HCT116 (cell line): ENCODE measurements at regions not wholly inside any gene's neighbourhood (a gene's known extent, or its start where the extent isn't known, plus 50 kb on each side); places are given as distances from the start of the nearest gene placed in this dataset.

ENCODE experiments used
- ATAC-seq: fragments of 200-7000 bp; cut with Tn5 transposase; 2 replicates; pipeline ENCODE4 v1.9.1; 2020; ENCODE audit warnings: mild to moderate bottlenecking, moderate library complexity
- BruUV-seq: library from RNA; stranded (reverse); fragments of 400-500 nt; replicated peaks from 2 replicates; lab custom pipeline; 2021; lab: Mats Ljungman, UMichigan
- CTCF ChIA-PET: fragments of 300-600 bp; sonication (Branson Sonifier 250); formaldehyde crosslinking; loops from one replicate; lab custom pipeline; 2021; ENCODE audit warnings: antibody characterized with exemption; lab: Charles Lee
- POLR2A ChIA-PET: fragments of 300-600, 350-600 bp; sonication (Branson Sonifier 250); formaldehyde crosslinking; loops from one replicate; lab custom pipeline; 2021; ENCODE audit warnings: antibody characterized with exemption; lab: Charles Lee
- RAD21 ChIA-PET, 2 experiments: fragments of 300-600 bp; sonication (Branson Sonifier 250); formaldehyde crosslinking; loops; one replicate each; lab custom pipeline; 2023; ENCODE audit warnings: low total read pairs in 2 of 2; ENCODE audit not compliant: uncharacterized antibody in 2 of 2, unreplicated experiment in 2 of 2, low non-redundant PET in 1 of 2; lab: Charles Lee
- DNase-seq: peaks from one replicate; pipeline ENCODE4 v3.0.0-alpha.2; 2010; ENCODE audit warnings: low read depth, low spot score
- H2AFZ ChIP-seq: fragments of 200-600 bp; shearing (Covaris generic), sonication (generic); 2 replicates; pipeline ENCODE4 v1.6.1; 2017; ENCODE audit warnings: low read depth, mixed run types, mixed read lengths, antibody characterized with exemption, low read length; ENCODE audit not compliant: poor library complexity, severe bottlenecking
- H3K27ac ChIP-seq: 2 replicates; pipeline ENCODE4 v1.5.1; 2012; ENCODE audit warnings: low read depth, low read length
- H3K27me3 ChIP-seq: fragments of 200-600 bp; sonication (generic); 2 replicates; pipeline ENCODE4 v1.6.1; 2016; ENCODE audit warnings: mixed run types, low read length, mixed read lengths; ENCODE audit not compliant: insufficient read depth
- H3K36me3 ChIP-seq, 2 experiments: fragments of 200-500 bp in 1 of 2; fragments of 200-600 bp in 1 of 2; sonication (Bioruptor generic) in 1 of 2; sonication (generic) in 1 of 2; 2 replicates each; pipeline versions ENCODE4 v1.5.1 to v1.6.1; 2014 to 2016; ENCODE audit warnings: low read length in 2 of 2, inconsistent platforms in 1 of 2, mixed read lengths in 1 of 2, mixed run types in 1 of 2; ENCODE audit not compliant: insufficient read depth in 2 of 2, control insufficient read depth in 1 of 2
- H3K4me1 ChIP-seq, 2 experiments: fragments of 200-600 bp in 1 of 2; sonication (generic) in 1 of 2; 2 replicates each; pipeline versions ENCODE4 v1.5.1 to v1.6.1; 2012 to 2017; ENCODE audit warnings: low read length in 2 of 2, inconsistent platforms in 1 of 2, mild to moderate bottlenecking in 1 of 2, mixed read lengths in 1 of 2, mixed run types in 1 of 2, moderate library complexity in 1 of 2; ENCODE audit not compliant: insufficient read depth in 2 of 2, control insufficient read depth in 1 of 2
- H3K4me2 ChIP-seq: fragments of 200-600 bp; sonication (generic); 2 replicates; pipeline ENCODE4 v1.6.1; 2017; ENCODE audit warnings: mixed run types, low read length, mixed read lengths
- H3K4me3 ChIP-seq, 2 experiments: fragments of 200-600 bp in 1 of 2; sonication (generic) in 1 of 2; replicated peaks in 1 of 2; 2 replicates each; pipeline ENCODE4 v1.5.1; 2011 to 2016; ENCODE audit warnings: low read length in 2 of 2, control low read depth in 1 of 2, low read depth in 1 of 2, mild to moderate bottlenecking in 1 of 2, mixed read lengths in 1 of 2, mixed run types in 1 of 2
- H3K79me2 ChIP-seq: fragments of 200-600 bp; sonication (generic); 2 replicates; pipeline ENCODE4 v1.6.1; 2017; ENCODE audit warnings: mild to moderate bottlenecking, mixed run types, low read length, moderate library complexity, mixed read lengths; ENCODE audit not compliant: insufficient read depth
- H3K9ac ChIP-seq: fragments of 200-600 bp; sonication (generic); 2 replicates; pipeline ENCODE4 v1.6.1; 2016; ENCODE audit warnings: low read length, mixed read lengths
- H3K9me2 ChIP-seq: fragments of 200-600 bp; sonication (generic), shearing (Covaris generic); 2 replicates; pipeline ENCODE4 v1.6.1; 2017; ENCODE audit warnings: mixed run types, mild to moderate bottlenecking, moderate library complexity; ENCODE audit not compliant: insufficient read depth
- H3K9me3 ChIP-seq, 2 experiments: fragments of 200-500 bp in 1 of 2; fragments of 200-600 bp in 1 of 2; sonication (Bioruptor generic) in 1 of 2; sonication (generic) in 1 of 2; 2 replicates each; pipeline ENCODE4 v1.6.1; 2014 to 2017; ENCODE audit warnings: low read length in 2 of 2, mixed read lengths in 2 of 2, inconsistent platforms in 1 of 2, low read depth in 1 of 2, mild to moderate bottlenecking in 1 of 2, mixed run types in 1 of 2, moderate library complexity in 1 of 2; ENCODE audit not compliant: control insufficient read depth in 1 of 2, insufficient read depth in 1 of 2
- H4K20me1 ChIP-seq: fragments of 200-600 bp; sonication (generic), shearing (Covaris generic); 2 replicates; pipeline ENCODE4 v1.6.1; 2017; ENCODE audit warnings: mixed run types, mild to moderate bottlenecking, moderate library complexity; ENCODE audit not compliant: insufficient read depth
- ELF1 ChIP-seq: IDR thresholded peaks from 2 replicates; pipeline ENCODE4 v1.6.1; 2012; ENCODE audit warnings: low read depth, borderline replicate concordance
- POLR2A ChIP-seq: IDR thresholded peaks from 2 replicates; pipeline ENCODE4 v1.7.0; 2011; ENCODE audit warnings: borderline replicate concordance; ENCODE audit not compliant: insufficient read depth, insufficient read length; ENCODE audit errors: extremely low read depth
- POLR2AphosphoS5 ChIP-seq: IDR thresholded peaks from 2 replicates; pipeline ENCODE4 v1.6.1; 2011; ENCODE audit warnings: mild to moderate bottlenecking, low read depth, low read length, moderate library complexity
- RAD21 ChIP-seq: IDR thresholded peaks from 2 replicates; pipeline ENCODE4 v1.6.1; 2012; ENCODE audit warnings: low read depth, mild to moderate bottlenecking
- REST ChIP-seq: IDR thresholded peaks from 2 replicates; pipeline ENCODE4 v1.6.1; 2012; ENCODE audit warnings: low read depth
- TCF7L2 ChIP-seq: IDR thresholded peaks from 2 replicates; pipeline ENCODE4 v1.7.0; 2011; ENCODE audit warnings: borderline replicate concordance, inconsistent platforms; ENCODE audit not compliant: insufficient read depth, insufficient read length; ENCODE audit errors: extremely low read depth
- ZBTB33 ChIP-seq: IDR thresholded peaks from 2 replicates; pipeline ENCODE4 v1.6.1; 2011; ENCODE audit warnings: mild to moderate bottlenecking, low read length, moderate library complexity; ENCODE audit not compliant: insufficient replicate concordance; ENCODE audit errors: extremely low read depth
- ZNF274 ChIP-seq: fragments of 200-500 bp; sonication (Bioruptor generic); IDR thresholded peaks from 2 replicates; pipeline ENCODE4 v1.6.1; 2014; ENCODE audit warnings: mild to moderate bottlenecking, low read depth, low read length, inconsistent platforms
- intact Hi-C: fragments of 100-400 bp; cut with micrococcal nuclease; formaldehyde crosslinking; loops from 2 replicates; pipeline ENCODE4 v1.10.0; 2022

GRCh38 chr4:144362366-144362765 lies 221.8 kb upstream of the GYPA start:
- H4K20me1 ChIP-seq, result no peaks in the 10 kb centered on the region
- H3K4me1 ChIP-seq, result no peaks in the 10 kb centered on the region
- peaks cover 25% of the 10 kb centered on the region for H3K27me3 ChIP-seq
- no peak for DNase-seq
- RAD21 ChIA-PET, result no interaction called here
- TF ChIP-seq POLR2A (no peak), POLR2AphosphoS5 (no peak), ZNF274 (no peak), ELF1 (no peak), REST (no peak), TCF7L2 (no peak), RAD21 (no peak), ZBTB33 (no peak)
- TF ChIP-seq, all 23 proteins: peak for 0
- Histone ChIP-seq H3K9me2 (no peaks in the 10 kb centered on the region), H3K79me2 (no peaks in the 10 kb centered on the region), H3K36me3 (no peaks in the 10 kb centered on the region), H3K27ac (no peak overlapping the region), H3K9me3 (no peaks in the 10 kb centered on the region), H3K9ac (no peak overlapping the region), H3K4me3 (no peak overlapping the region), H2AFZ (no peak overlapping the region), H3K4me2 (no peak overlapping the region)
- ChIA-PET POLR2A (no interaction called here), CTCF (no interaction called here)
- no TSS peak for BruUV-seq
- no peak for ATAC-seq
- intact Hi-C loops, result no loop called here
